OCI-LY3 (cell line): ENCODE measurements at regions not wholly inside any gene's neighbourhood (a gene's known extent, or its start where the extent isn't known, plus 50 kb on each side); places are given as distances from the start of the nearest gene placed in this dataset.
"Not testable (repeated sequence)": the region's sequence is repeated elsewhere in the genome, so short reads cannot be mapped to it uniquely, and the experiment has no call there.

Source experiments
- H2AFZ ChIP-seq: fragments of 200-600, 300-600 bp; shearing (Covaris generic); 2 replicates; pipeline ENCODE4 v1.6.0; 2014; ENCODE audit warnings: antibody characterized with exemption, low read depth, low read length
- H3K27ac ChIP-seq: fragments of 200-600, 300-600 bp; sonication (generic); 2 replicates; pipeline ENCODE4 v1.5.1; 2014; ENCODE audit warnings: mild to moderate bottlenecking, low read length, moderate library complexity, mixed read lengths
- H3K27me3 ChIP-seq: fragments of 200-600, 300-600 bp; sonication (generic); 2 replicates; pipeline ENCODE4 v1.6.1; 2014; ENCODE audit warnings: low read depth, low read length, mixed read lengths
- H3K36me3 ChIP-seq: fragments of 200-600, 300-600 bp; sonication (generic); replicated peaks from 2 replicates; pipeline ENCODE3; 2014; ENCODE audit warnings: low read depth, low read length, mixed read lengths
- H3K4me1 ChIP-seq: fragments of 300-600, 200-600 bp; sonication (generic); 2 replicates; pipeline ENCODE4 v1.6.1; 2014; ENCODE audit warnings: low read length, mixed read lengths
- H3K4me2 ChIP-seq: fragments of 200-600, 300-600 bp; sonication (generic); 2 replicates; pipeline ENCODE4 v1.6.1; 2014; ENCODE audit warnings: low read length, mixed read lengths
- H3K4me3 ChIP-seq: fragments of 300-600, 200-600 bp; sonication (generic); 2 replicates; pipeline ENCODE4 v1.5.1; 2014; ENCODE audit warnings: antibody characterized with exemption, mild to moderate bottlenecking, low read length, moderate library complexity
- H3K79me2 ChIP-seq: fragments of 300-600, 200-600 bp; shearing (Covaris generic); 2 replicates; pipeline ENCODE4 v1.6.1; 2014; ENCODE audit warnings: mild to moderate bottlenecking, low read length, mixed read lengths
- H3K9ac ChIP-seq: fragments of 300-600, 200-600 bp; shearing (Covaris generic); 2 replicates; pipeline ENCODE4 v1.6.0; 2014; ENCODE audit warnings: mild to moderate bottlenecking, low read length, moderate library complexity
- H3K9me3 ChIP-seq: fragments of 200-600, 300-600 bp; shearing (Covaris generic); 2 replicates; pipeline ENCODE4 v1.6.1; 2014; ENCODE audit warnings: low read length, mixed read lengths; ENCODE audit not compliant: insufficient read depth
- H4K20me1 ChIP-seq: fragments of 200-600, 300-600 bp; sonication (generic); 2 replicates; pipeline ENCODE4 v1.6.1; 2016; ENCODE audit warnings: low read length, mixed read lengths; ENCODE audit not compliant: insufficient read depth
- CTCF ChIP-seq: fragments of 200-600, 300-600 bp; sonication (generic); IDR thresholded peaks from 2 replicates; pipeline ENCODE4 v1.5.1; 2014; ENCODE audit warnings: antibody characterized with exemption, low read length, low read depth
- EZH2phosphoT487 ChIP-seq: fragments of 200-600 bp; shearing (Covaris generic); IDR thresholded peaks from 2 replicates; pipeline ENCODE4 v1.6.1; 2018; ENCODE audit warnings: antibody characterized with exemption, mixed run types, low read depth

GRCh38 chr6:140160494-140160893, 786.0 kb upstream of the CITED2 start:
- no peaks in the 10 kb centered on the region for H3K27me3 ChIP-seq
- H3K27ac ChIP-seq: no peak overlapping the region
- H3K79me2 ChIP-seq: no peaks in the 10 kb centered on the region
- no peaks in the 10 kb centered on the region for H3K4me1 ChIP-seq
- no peak overlapping the region for H3K9ac ChIP-seq
- no peaks in the 10 kb centered on the region for H3K36me3 ChIP-seq
- H4K20me1 ChIP-seq: no peaks in the 10 kb centered on the region
- H3K4me2 ChIP-seq: no peak overlapping the region
- no peaks in the 10 kb centered on the region for H3K9me3 ChIP-seq
- H3K4me3 ChIP-seq: no peak overlapping the region
- no peak overlapping the region for H2AFZ ChIP-seq
- no peak for TF ChIP-seq CTCF
- TF ChIP-seq EZH2phosphoT487: no peak

GRCh38 chr6:140156131-140156530, 781.7 kb upstream of the CITED2 start:
- Histone ChIP-seq H3K4me2 (no peak overlapping the region), H3K9me3 (no peaks in the 10 kb centered on the region), H3K4me3 (no peak overlapping the region), H2AFZ (no peak overlapping the region), H3K9ac (no peak overlapping the region), H3K36me3 (no peaks in the 10 kb centered on the region), H3K27me3 (no peaks in the 10 kb centered on the region), H3K27ac (no peak overlapping the region), H4K20me1 (no peaks in the 10 kb centered on the region), H3K79me2 (no peaks in the 10 kb centered on the region), H3K4me1 (no peaks in the 10 kb centered on the region)
- TF ChIP-seq EZH2phosphoT487 (no peak), CTCF (no peak)

GRCh38 chr6:140155451-140156126, 781.1 kb upstream of the CITED2 start:
- Histone ChIP-seq H3K36me3 (no peaks in the 10 kb centered on the region), H3K79me2 (no peaks in the 10 kb centered on the region), H3K9ac (no peak overlapping the region), H3K4me3 (no peak overlapping the region), H3K4me1 (no peaks in the 10 kb centered on the region), H3K27me3 (no peaks in the 10 kb centered on the region), H2AFZ (no peak overlapping the region), H4K20me1 (no peaks in the 10 kb centered on the region), H3K4me2 (no peak overlapping the region), H3K27ac (no peak overlapping the region), H3K9me3 (no peaks in the 10 kb centered on the region)
- TF ChIP-seq EZH2phosphoT487 (no peak), CTCF (no peak)

- H3K36me3 ChIP-seq: no peaks in the 10 kb centered on the region
- H3K79me2 ChIP-seq: no peaks in the 10 kb centered on the region
- H3K4me2 ChIP-seq: no peak overlapping the region
- no peaks in the 10 kb centered on the region for H3K27me3 ChIP-seq
- H3K27ac ChIP-seq: no peak overlapping the region
- no peak overlapping the region for H3K4me3 ChIP-seq
- H3K9ac ChIP-seq: no peak overlapping the region
- no peaks in the 10 kb centered on the region for H3K9me3 ChIP-seq
- no peak for TF ChIP-seq CTCF
- TF ChIP-seq EZH2phosphoT487: no peak
- H4K20me1 ChIP-seq: no peaks in the 10 kb centered on the region
- no peak overlapping the region for H2AFZ ChIP-seq
- no peaks in the 10 kb centered on the region for H3K4me1 ChIP-seq
These were observed 779.3 kb upstream of the CITED2 start for GRCh38 chr6:140153703-140154102.

GRCh38 chr6:140147825-140148814, 773.7 kb upstream of the CITED2 start:
- not testable (repeated sequence) for H3K4me3 ChIP-seq, H3K9ac ChIP-seq, H3K4me1 ChIP-seq, H3K27ac ChIP-seq, H3K4me2 ChIP-seq, H3K27me3 ChIP-seq, H3K79me2 ChIP-seq, H3K36me3 ChIP-seq, H4K20me1 ChIP-seq, H2AFZ ChIP-seq, H3K9me3 ChIP-seq
